DND-41 (cell line): ENCODE measurements at regions not wholly inside any gene's neighbourhood (a gene's known extent, or its start where the extent isn't known, plus 50 kb on each side); places are given as distances from the start of the nearest gene placed in this dataset.
"Not testable (repeated sequence)": the region's sequence is repeated elsewhere in the genome, so short reads cannot be mapped to it uniquely, and the experiment has no call there.

Experiments
- CTCF ChIP-seq: IDR thresholded peaks from 2 replicates; pipeline ENCODE4 v1.5.1; 2012; ENCODE audit warnings: borderline replicate concordance, low read length, moderate library complexity, mild to moderate bottlenecking; ENCODE audit not compliant: poor library complexity, severe bottlenecking; ENCODE audit errors: extremely low read depth
- EZH2 ChIP-seq: IDR thresholded peaks from 3 replicates; pipeline ENCODE4 v1.6.1; 2012; ENCODE audit warnings: borderline replicate concordance, low read depth, mild to moderate bottlenecking, moderate library complexity, low read length, inconsistent platforms; ENCODE audit not compliant: severe bottlenecking

- TF ChIP-seq CTCF, EZH2: not testable (repeated sequence)
Observed at GRCh38 chr7:65141894-65142293, 135.4 kb upstream of the ERV3-1 start.
